ENCODE measurements at regions not wholly inside any gene's neighbourhood (a gene's known extent, or its start where the extent isn't known, plus 50 kb on each side); places are given as distances from the start of the nearest gene placed in this dataset.

DNA sequence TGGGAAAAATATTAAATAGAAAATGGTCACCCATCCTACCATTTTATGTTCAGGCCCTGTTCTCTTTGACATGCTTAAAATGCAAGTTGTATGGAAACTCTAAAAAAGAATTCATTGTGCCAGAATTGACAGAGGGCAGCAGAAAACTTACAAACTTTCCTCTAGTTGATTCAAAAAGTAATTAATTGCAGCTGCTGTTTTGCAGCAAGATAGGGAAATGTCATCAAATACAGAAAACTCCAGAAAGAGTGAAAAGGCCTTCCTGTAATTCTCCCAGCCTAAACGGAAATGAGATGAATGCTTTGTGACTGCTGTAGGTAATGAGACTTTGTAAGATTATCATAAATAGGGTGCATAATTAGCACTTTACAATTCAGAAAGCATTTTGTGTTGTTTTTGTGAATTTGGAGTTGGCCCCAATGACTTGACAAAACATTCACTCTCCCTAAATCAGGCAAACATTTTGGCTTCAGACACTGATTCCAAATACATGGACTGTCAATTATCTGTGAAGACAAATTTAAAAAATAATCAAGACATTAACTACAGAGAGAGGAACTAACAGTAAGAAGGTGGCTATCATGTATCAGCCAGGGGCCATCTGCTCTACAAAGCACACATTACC lies 861.8 kb downstream of the SQOR start:
- no peak for DNase-seq
- Histone ChIP-seq H3K27ac (no peak overlapping the region), H3K9me3 (no peaks in the 10 kb centered on the region), H3K4me1 (ENCODE audit: insufficient read depth) (no peaks in the 10 kb centered on the region), H3K4me3 (no peak overlapping the region), H3K36me3 (no peaks in the 10 kb centered on the region), H3K27me3 (no peaks in the 10 kb centered on the region)
- intact Hi-C loops (cut with DNase I): no loop called here
- WGBS, 3 donors: 10 to 14% (median 13%) methylated on average over 1 of the region's 1 CpG
- TF ChIP-seq EP300 (IDR thresholded peaks at IDR 0.05) (no peak), POLR2A (IDR thresholded peaks at IDR 0.05) (no peak)

DNA sequence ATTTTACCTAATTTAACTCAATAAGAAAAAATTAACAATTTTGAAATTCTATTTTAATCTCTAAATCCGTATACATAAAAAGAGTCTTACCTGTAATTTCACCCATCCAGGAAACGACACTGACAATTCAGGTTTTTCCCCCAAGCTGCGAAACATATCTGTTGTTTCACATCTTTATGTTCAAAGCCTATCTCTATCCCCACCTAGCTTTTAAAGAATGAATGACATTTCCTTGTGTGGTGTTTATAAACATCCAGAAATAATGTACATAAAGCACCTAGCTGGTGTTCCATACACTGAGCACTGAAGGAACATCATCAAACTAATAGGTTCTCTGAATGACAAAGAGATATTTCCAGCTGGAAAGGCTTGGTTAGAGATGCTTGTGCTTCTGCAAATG lies 867.8 kb downstream of the SQOR start:
- DNase-seq: no peak
- intact Hi-C loops (cut with DNase I): no loop called here
- Histone ChIP-seq H3K4me3 (no peak overlapping the region), H3K27me3 (no peaks in the 10 kb centered on the region), H3K27ac (no peak overlapping the region), H3K9me3 (no peaks in the 10 kb centered on the region), H3K4me1 (ENCODE audit: insufficient read depth) (no peaks in the 10 kb centered on the region), H3K36me3 (no peaks in the 10 kb centered on the region)
- TF ChIP-seq EP300 (IDR thresholded peaks at IDR 0.05): no peak
- 67 to 71% (median 70%) methylated on average over 3 of the region's 3 CpGs for WGBS, 3 donors

DNA sequence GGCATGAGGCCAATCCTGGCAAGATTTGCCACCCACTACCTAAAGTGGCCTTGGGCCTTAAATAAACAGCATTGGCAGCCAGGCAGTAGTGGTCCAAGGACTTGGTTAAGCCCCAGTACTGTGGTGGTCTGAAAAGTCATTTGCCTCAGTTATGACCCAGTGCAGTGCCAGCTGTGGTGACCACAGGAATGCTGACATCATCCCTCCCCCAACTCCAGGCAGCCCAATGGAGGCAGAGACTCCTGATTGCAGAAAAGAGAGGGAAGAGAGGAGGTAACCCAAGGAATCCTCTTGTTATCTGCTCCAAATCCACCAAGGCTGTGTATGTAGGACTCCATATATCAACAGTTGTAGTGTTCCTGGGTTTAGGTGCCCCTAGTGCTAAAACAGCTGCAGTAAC lies 883.6 kb downstream of the SQOR start:
- intact Hi-C loops (cut with DNase I): no loop called here
- no peaks in the 10 kb centered on the region for H3K9me3 ChIP-seq
- no peaks in the 10 kb centered on the region for H3K4me1 ChIP-seq (ENCODE audit: insufficient read depth)
- H3K36me3 ChIP-seq: no peaks in the 10 kb centered on the region
- H3K4me3 ChIP-seq: no peak overlapping the region
- no peak for TF ChIP-seq POLR2A (IDR thresholded peaks at IDR 0.05)
- TF ChIP-seq, protein P1, sequence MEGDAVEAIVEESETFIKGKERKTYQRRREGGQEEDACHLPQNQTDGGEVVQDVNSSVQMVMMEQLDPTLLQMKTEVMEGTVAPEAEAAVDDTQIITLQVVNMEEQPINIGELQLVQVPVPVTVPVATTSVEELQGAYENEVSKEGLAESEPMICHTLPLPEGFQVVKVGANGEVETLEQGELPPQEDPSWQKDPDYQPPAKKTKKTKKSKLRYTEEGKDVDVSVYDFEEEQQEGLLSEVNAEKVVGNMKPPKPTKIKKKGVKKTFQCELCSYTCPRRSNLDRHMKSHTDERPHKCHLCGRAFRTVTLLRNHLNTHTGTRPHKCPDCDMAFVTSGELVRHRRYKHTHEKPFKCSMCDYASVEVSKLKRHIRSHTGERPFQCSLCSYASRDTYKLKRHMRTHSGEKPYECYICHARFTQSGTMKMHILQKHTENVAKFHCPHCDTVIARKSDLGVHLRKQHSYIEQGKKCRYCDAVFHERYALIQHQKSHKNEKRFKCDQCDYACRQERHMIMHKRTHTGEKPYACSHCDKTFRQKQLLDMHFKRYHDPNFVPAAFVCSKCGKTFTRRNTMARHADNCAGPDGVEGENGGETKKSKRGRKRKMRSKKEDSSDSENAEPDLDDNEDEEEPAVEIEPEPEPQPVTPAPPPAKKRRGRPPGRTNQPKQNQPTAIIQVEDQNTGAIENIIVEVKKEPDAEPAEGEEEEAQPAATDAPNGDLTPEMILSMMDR (IDR thresholded peaks at IDR 0.05): no peak
- no peak for TF ChIP-seq EP300 (IDR thresholded peaks at IDR 0.05)
- no peak for DNase-seq
- no peak overlapping the region for H3K27ac ChIP-seq
- no peaks in the 10 kb centered on the region for H3K27me3 ChIP-seq

DNA sequence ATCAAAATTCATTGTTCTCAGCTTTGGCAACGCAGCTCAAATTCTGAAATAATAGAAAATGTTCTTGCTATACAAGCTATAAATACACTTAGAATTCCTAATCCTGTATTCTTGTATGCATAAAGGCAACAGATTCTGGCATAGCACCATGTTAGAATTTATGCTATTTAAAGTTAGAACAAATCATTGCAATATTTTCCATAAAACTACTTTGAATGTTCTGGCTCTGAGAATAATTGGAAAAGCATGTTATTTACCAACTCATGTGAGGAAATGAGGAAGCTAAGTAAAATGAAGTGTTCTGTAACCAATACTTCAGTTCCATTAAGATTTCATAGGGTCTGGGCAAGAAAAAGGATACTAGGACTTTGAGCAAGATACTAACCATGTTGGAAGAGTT lies 888.9 kb downstream of the SQOR start:
- 82 to 84% (median 84%) methylated on average over 1 of the region's 1 CpG for WGBS, 3 donors
- Histone ChIP-seq H3K4me3 (no peak overlapping the region), H3K36me3 (no peaks in the 10 kb centered on the region), H3K27ac (no peak overlapping the region), H3K9me3 (no peaks in the 10 kb centered on the region), H3K4me1 (ENCODE audit: insufficient read depth) (no peaks in the 10 kb centered on the region), H3K27me3 (no peaks in the 10 kb centered on the region)
- no peak for DNase-seq
- TF ChIP-seq, protein P1 (IDR thresholded peaks at IDR 0.05): no peak
- TF ChIP-seq EP300 (IDR thresholded peaks at IDR 0.05) (no peak), POLR2A (IDR thresholded peaks at IDR 0.05) (no peak)
- intact Hi-C loops (cut with DNase I): no loop called here

DNA sequence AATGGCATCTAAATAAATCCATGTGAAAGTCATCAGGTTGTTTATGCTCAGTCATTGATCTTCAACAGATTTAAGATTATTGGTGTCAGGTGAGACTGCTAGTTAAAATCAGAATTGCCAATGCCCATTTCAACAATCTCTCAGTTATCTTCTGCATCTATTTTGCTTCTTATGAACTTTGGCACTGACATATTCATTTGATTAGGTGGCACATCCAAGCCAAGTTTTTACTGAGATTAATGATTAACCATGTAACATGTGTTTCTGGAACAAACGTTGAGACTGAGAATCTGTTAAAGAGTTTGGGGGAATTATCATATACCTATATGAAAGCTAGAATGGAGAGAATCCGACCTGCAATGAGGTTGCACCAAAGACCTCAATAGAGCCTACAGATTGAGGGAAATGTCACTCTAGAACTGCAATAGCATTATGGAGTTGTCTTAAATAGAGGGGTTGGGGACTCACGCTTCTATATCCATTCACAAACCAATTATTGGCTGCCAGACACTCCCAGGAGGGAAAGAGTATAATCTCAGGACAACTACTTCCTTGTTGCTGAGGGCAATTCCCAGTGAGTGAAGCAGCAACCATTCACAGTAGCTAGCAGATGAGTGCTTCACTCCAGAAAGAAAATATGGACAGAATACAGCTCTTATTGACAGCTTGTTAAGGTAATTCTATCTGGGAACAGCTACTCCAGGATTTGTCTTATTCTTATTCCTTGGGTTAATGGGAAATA lies 891.3 kb downstream of the SQOR start:
- TF ChIP-seq, protein P1 (IDR thresholded peaks at IDR 0.05): no peak
- TF ChIP-seq POLR2A (IDR thresholded peaks at IDR 0.05) (no peak), EP300 (IDR thresholded peaks at IDR 0.05) (no peak)
- Histone ChIP-seq H3K27me3 (no peaks in the 10 kb centered on the region), H3K4me3 (no peak overlapping the region), H3K36me3 (no peaks in the 10 kb centered on the region), H3K9me3 (no peaks in the 10 kb centered on the region), H3K4me1 (ENCODE audit: insufficient read depth) (no peaks in the 10 kb centered on the region), H3K27ac (no peak overlapping the region)
- no peak for DNase-seq
- WGBS, 3 donors: 64 to 77% (median 68%) methylated on average over 3 of the region's 3 CpGs
- intact Hi-C loops (cut with DNase I): no loop called here
